CD1c-positive myeloid dendritic cell (primary cell): ENCODE measurements at regions not wholly inside any gene's neighbourhood (a gene's known extent, or its start where the extent isn't known, plus 50 kb on each side); places are given as distances from the start of the nearest gene placed in this dataset.

ENCODE experiments used
- DNase-seq: peaks from one replicate; pipeline ENCODE4 v3.0.0-alpha.2; 2016; ENCODE audit errors: extremely low spot score

DNA sequence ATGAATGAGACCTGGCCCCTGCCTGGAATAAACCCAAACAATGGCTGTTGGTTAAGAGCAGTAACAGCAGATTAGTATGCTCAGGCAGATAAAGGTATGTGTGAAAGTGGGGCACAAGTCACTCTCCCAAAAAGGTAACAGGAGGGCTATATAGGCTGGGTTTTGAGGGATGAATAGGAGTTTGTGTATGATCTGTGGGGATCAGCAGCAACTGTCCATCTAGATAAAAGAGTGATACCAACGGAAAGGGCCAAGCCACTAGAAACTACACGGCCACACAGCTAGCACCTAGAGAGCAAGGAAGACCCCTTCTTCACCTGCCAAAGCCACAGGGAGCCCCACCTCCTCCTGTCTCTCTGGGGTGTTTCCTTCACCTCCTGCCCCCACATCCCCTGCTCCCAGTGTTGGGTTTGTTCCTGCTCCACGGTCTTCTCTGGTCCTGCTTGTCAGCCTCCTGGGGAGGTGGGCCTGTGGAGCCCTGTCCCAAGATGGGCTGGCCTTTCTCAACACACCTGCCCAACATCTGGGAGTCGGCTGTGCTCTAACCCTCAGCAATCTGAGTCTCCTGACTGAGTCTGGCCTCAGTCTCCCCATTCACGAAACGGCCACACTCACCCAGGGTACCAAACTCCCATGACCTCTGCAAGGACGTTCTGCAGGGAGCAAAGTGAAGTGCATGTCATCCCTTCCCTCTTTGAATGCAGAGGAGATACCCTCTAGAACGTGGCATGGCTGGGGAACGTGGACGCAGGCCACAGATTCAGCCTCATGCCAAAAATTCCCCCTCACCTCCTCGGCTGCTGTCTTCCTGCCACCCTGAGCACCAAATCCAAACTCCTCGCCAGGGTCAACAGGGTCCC lies 108.2 kb downstream of the NCOR2 start:
- DNase-seq: no peak

DNA sequence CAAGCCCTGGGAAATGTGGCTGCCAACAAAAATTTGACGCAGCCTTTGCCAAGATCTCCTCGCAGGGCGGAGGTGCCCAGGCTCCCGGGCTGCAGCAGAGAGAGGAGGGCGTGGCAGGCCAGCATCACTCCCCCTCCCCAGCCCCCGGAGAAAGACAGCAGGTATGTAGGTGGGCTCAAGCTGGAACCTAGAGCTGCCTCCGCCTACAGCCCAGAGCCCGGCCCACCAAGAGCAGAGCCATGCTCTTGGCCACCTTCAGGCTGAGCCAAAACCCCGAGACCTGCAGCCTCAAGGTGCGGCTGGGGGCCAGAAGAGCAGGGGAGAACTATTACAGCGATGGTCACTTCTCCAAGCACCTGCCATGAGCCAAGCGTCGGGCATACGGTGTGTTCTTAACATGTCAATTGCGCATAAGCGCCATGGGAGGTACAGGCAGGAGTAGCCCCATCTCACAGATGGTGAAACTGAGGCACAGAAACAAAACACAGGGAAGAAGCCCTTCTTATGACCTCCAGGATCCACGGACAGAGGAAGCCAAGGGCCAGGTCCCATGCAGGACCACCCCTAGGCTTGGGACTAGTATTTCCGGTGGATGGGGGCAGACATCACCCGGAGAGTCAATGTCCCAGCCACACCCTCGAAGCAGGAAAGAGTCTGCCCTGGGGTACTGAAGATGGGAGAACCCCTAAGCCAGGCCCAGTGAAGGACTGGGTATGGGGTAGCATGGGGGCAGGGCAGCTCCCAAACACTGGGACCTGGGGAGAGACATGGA lies 109.0 kb downstream of the NCOR2 start:
- DNase-seq: no peak

DNA sequence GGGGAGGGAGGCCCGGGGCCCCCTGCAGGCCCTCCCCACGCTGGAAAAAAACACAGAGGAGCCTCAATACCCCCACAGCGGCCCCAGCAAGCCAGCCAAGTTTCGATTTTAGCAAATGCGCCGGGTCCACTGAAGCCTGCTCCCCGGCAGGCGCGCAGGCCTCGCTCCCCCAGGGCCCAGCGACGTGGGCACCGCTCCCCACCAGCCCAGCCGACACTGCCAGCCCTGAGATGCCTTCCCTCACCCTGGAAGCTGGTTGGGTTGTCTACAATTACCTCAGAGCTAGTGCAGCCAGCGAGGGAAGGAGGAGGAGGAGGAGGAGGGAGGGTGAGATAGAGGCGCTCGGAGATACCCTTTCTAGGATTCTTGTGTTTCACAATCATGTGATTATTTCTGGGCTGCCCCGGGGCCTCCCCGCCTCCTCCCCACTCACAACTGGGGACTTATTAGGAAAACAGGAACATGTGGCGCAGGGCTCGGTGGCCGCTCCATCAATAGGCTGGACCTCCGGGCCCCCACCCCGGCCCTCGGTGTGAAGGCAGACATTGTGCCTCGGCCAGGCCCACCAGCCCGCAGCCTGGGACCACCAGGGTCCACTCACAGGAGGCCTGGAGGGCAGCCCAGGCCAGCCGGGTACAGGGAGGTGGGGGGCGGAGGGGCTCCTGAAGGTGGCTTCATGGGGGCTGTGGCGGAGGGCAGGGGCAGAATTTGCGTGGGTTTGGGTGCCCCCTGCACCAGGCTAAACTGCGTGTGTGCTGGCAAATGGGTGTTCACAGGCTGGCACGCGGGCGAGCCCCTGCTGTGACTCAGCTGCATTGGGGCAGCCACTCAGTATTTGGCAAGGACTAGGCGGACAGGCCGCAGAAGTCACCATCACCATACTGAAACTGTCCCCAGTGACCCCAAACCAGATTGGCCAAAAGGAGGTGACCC lies 109.9 kb downstream of the NCOR2 start:
- peak; percentile 93 for DNase-seq

DNA sequence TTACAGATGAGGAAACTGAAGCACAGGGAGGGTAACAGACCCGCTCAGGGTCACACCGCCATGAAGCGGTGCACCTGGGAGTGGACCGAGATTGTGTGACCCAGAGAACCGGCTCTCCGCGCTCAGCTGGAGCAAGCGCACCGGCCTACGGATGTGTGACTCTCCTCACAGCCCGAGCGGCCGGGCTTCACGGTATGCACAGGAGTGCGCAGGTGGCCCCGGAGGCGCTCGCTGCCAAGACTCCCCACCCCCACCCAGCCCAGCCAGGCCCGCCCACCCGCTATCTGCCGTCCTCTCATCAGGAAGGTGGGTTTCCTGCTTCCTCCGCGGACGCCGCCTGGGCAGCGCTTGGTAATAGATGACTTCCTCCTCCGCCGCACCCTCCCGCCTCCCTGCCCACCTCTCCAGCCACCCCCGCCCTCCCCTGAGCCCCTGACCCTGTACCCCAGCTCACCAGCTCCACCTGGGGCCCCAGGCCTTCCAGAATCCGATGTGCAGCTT lies 110.7 kb downstream of the NCOR2 start:
- peak; percentile 38 for DNase-seq

DNA sequence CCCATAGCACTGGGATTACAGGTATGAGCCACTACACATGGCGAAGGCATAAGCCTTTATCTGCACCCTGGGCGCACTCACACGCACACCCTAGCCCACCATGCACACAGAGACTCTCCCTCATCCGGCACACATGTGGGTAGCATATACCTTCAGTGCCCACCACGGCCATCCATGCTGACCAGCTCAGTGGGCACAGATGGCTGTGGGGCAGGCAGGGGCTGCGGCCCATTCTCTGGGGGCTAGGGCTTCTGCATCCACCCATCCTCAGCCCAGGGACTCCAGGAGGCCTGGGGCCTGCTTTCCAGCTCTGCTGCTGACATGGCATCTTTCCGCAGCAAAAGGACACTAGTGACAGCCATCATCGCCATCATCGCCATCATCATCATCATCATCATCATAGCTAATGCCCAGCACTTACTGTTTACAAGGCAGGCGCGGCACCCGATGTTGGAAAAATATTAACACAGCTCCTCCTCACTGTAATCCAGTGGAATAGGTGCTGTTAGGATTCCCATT lies 111.2 kb downstream of the NCOR2 start:
- DNase-seq: no peak

DNA sequence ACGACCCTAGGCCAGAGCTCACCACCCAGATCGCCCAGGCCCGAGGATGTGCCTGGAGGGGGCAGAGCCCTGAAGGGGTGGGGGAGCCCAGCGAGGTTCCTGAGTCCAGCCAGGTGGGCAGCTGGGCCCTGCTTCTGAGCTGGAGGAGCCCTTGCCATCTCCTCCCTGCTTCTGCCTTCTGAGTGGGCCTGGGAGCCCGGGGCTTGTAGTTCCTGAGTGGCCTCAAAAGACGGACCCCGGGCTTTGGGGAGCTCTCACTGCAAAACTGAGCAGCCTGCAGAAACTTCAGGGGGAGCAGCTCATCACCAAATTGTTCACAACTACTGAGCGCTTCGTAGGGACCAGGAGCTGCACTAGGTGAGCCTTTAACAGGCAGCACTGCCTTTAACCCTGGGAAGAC lies 112.1 kb downstream of the NCOR2 start:
- DNase-seq: no peak

DNA sequence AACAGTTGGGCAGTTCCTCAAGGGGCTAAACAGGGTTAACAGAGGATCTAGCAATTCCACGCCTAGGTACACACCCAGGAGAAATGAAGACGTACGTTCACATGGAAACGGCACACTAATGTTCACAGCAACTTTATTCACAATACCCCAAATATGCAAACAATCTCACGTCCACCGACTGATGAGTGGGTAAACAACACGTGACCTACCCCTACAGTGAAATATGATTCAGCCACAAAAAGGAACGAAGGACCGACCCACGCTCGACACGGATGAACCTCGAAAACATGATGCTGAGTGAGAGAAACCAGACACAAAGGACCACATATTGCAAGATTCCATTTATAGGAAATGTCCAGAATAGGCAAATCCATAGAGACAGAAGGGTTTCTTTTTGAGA lies 112.7 kb downstream of the NCOR2 start:
- peak; percentile 90 for DNase-seq

DNA sequence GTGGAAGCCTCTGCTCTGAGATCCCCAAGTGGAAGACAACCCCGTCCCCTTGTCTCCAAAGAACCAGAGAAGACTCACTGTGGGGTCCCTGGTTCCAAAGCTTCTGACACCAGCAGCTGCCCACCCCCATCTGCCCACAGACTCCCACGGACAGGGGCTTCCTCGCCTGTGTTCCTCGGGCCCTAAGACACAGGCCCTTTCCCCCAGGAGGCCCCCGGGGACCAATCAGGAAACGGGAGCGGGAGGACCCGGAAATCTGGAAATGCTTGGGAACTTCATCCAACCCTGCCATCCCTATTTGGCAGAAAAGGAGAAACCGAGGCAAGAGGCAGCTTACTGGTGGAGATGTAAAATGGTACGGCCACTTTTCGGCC lies 113.1 kb downstream of the NCOR2 start:
- DNase-seq: no peak

DNA sequence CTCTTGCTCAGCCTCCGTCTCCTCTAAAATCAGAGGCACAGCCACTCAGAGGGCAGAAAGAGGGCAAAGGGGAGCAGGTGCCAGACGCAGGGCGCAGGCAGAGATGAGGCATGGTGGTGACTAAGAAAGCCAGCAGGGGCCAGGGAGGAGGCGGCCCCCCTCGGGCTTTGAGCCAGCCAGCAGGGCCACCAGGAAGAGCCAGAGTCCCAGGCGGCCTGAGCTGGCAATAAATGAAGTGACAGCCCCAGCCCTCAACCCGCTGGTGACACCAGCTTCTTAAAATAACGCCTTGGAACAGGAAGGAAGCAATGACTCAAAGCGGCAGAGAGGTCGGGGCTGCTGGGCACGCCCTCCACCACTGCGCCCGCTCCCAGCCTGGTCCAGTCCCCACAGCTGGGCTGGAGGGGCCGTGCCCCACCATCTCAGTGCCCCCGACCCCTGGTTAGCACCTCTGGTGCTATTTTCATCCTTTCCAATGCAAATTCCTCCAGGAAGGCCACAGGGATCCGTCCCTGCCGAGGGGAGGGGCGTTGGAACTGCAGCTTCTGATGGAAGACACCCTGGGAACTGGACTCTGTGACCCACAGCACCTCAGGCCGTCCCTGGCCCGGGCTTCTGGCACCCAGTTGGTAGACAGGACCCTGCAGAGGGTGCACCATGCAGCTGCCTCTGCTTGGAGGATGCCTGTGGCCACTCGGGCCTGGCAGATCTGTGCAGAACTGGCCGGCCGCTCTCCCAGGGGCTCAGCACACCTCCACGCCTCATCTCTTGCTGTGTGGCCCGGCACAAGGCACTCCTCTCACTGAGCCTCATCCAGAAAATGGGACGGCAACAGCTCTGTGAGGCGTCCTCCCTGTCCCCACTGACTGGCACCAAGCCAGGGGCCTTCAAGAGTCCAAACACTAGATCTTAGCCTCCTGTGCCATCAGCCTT lies 113.7 kb downstream of the NCOR2 start:
- peak; percentile 96 for DNase-seq

DNA sequence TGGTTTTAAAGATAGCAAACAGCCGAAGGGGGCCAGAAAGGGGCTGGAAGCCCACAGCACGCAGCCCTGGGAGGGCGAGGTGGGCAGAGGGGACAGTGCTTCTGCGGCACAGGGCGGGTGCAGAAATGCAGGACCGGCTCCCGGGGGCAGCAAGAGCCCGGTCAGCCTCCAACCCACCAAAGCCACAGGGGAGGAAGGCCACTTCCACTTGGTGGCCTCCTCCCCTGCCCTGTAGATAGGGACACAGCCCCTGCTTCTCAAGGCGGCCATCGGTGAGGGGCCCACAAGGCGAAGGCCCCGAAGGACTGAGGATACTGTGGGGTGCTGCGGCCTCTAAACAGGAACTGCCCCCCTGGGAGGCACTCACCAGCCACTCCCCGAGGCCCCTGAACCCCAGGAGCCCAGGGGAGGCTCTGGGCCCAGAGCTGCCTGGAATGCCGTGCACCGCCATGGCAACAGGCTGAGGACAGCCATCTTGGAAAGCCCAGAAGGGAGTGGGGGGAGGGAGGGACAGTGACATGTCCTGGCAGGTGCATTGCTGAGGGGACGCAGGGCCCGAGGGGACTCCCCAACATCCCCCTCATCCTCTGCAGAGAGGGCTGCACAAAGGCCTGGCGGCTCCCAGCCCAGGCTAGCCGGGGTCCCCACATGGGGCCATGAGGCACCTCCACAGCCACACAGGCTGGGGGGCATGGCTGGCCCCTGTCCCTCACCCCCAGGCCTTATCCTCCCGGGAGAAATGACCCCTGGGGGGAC lies 114.7 kb downstream of the NCOR2 start:
- DNase-seq: no peak

DNA sequence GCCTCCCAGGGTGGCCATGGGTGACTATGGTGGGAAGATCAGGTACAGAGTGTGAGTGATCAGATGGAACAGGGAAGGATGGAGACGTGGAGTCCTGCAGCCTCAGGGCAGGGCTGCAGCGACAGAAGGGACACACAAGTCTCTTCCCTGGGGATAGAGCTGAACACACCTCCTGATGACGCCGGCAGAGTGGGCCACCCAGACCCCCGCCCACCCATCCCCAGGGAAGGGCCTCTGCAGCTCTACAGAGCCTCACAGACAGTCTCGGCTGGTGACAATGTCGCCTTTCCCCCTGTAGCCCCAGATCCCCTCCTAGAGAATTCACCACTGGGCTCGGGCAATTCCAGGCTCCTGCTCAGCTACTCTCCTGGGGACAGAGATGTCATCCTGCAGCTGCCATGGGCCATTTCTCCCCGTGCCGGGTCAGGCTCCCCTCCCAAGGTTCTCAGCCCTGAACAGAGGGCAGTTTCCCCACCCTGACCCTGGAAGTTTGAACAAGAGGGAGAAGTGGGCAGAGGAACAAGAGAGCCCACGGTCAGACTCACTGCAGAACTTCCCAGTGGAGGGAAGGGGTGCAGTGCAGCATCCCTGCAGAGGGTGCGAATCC lies 115.7 kb downstream of the NCOR2 start:
- no peak for DNase-seq

DNA sequence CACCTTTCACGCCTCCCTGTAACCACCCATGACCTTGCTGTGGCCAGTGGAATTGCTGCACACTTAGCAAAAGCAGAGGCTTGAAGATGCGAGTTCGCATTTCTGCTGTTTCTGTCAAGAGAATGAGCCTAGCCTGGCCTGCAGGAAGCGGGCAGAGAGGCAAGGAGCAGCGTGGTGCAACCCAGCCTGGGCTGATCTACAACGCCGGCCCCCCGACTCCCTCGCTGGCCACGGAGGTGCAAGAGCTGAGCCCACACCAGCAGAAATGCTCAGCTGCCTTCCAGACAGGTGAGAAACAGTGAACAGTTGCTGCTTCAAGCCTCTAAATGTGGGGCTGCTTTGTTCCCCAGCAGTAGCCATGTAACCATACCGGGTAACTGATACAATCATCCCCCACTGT lies 116.4 kb downstream of the NCOR2 start:
- DNase-seq: no peak

DNA sequence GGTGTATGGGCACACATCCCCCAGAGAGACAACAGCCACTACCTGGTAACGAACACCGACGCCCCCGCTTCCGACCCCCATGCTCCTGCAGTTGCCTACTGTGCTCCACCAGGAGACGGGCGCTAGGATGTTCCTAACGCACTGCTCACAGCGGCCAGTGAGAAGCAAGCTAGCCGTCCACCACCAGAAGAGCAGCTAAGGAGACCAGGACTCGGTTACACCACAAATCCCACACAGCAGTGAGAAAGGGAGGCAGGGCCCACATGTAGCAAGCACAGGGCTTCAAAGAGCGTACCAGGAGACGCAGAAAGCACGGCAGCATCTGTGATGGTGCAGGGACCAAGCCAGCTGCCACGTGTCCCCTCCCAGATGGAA lies 117.0 kb downstream of the NCOR2 start:
- DNase-seq: no peak

DNA sequence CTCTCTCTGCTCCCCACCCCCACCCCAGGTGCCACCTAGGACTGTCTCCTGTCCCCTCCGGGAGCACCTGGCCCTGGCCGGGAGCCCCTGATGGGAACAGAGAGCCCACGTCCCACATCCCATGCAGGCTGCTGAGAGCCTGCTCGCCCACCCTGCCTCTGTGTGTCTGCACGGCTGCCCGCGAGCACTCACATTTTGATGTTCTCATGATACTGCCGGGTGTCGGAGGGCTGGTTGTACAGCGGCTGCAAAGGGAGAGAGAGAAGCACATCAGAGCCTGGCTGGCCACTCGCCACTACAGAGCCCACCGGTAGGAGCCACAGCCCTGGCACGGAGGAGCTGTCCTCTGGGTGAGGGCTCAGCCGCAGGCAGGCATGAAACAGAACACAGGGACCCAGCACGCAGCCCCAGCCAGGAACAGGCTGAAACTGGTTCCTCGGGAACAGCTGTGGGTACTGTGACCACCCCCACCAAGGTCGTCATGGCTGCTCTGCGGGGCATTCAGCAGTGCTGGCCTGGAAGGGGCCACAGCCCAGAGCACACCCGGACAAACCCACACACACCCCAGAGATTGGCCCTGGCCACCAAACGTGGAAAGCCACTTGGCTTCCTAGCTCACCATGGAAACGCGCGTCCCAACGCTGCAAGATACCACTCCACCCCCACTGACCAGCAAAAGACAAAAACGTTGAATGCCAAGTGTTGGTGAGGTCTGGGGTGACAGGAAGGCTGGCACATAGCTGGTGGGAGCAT lies 117.6 kb downstream of the NCOR2 start:
- no peak for DNase-seq

DNA sequence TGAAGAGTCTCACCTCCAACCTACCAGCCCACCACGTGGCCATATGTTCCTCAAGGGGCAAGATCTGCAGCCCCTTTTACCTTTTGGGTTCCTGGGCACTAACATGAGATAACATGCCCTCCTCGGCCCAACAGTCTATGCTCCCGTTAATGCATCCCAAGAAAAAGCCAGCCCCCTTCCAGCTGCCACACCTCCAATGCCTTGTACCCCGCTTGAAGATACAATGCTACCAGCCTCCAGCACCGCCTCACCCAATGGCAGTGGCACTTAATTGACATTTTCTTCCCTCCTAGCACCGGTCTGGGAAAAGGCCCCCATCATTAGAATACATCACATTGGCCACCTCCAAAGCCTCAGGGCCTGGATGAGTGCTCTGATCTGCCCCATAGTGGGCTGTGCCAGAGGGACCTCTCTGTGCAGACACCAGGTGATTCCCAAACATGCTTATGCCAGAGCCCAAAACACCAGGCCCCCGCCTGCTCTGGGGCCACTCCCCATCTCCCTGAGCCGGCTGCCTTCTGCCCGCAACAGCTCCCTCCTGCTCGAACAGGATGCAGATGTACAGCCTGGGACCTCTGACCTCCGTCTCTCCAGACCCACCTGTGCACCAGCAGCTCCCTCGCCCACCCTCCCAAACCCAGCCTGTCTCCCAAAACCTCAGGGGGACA lies 118.3 kb downstream of the NCOR2 start:
- no peak for DNase-seq

DNA sequence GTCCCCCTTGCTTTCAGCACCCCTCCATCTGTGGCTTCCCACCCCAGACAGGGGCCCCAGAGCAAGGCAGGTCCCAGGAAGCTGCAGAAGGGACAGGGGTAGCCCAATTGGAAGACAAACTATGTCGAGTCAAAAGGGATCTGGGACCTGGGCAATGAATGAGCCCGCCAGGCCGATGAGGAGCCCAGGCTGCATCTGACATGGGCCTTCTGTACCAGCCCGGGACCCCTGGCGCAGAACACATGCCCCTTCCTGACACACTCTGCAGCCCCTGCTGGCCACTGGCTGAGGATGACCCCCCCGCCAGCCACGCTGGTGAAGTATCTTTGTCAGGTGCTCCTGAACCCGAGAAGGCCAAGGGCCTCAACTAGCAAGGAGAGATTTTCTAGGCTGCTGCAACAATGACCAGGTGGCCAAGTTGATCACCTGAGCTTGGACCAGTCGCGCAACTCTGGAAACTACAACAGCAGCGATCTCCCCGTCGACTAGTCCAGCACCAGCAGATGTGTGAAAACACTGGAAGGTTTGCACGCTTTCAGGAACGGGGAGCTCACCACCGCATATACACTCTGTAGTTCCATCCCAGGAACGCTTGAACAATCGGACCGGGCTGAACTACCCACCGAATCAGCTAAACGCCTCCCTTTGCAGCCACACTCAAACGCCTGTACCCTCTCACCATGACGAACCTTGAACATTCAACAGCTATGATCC lies 119.0 kb downstream of the NCOR2 start:
- no peak for DNase-seq

DNA sequence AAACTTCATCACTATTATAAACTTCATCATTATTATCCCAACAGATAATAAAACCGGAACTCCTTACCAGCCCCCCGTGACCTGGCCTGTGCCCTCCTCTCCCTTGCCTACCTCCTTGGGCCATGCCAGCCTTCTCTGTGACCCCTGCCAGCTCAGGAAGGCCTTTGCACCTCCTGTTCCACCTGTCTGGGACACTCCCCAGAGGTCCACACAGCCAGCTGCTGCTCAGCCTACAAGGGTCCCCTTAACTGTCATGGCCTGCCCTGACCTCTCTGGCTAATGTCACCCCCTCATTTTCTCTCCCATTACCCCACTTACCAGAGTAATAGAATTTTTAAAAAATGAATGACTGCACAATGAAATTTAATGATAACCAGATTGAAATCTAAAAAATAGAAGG lies 121.0 kb downstream of the NCOR2 start:
- no peak for DNase-seq

DNA sequence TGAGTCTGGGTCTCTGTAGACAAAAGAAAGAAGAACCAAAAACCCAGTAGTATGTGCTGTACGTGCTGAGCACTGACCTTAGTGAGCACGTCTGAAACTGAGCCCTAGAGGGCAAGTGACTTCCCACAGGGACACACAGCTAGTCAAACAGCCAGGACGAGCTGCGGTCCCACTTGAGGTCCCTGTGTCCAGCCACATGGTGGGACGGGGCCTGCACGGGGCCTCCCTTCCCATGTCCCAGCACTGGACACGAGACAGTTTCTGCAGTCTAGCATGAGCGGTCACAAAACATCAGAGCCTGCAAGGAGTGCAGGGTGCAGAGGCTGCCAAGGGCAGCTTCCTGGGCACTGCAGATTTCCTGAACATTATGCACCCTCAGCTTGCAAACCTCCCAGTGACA lies 121.6 kb downstream of the NCOR2 start:
- no peak for DNase-seq
